OCI-LY3 (cell line): ENCODE measurements at regions not wholly inside any gene's neighbourhood (a gene's known extent, or its start where the extent isn't known, plus 50 kb on each side); places are given as distances from the start of the nearest gene placed in this dataset.

Source experiments
- H2AFZ ChIP-seq: fragments of 200-600, 300-600 bp; shearing (Covaris generic); 2 replicates; pipeline ENCODE4 v1.6.0; 2014; ENCODE audit warnings: antibody characterized with exemption, low read depth, low read length
- H3K27ac ChIP-seq: fragments of 200-600, 300-600 bp; sonication (generic); 2 replicates; pipeline ENCODE4 v1.5.1; 2014; ENCODE audit warnings: mild to moderate bottlenecking, low read length, moderate library complexity, mixed read lengths
- H3K27me3 ChIP-seq: fragments of 200-600, 300-600 bp; sonication (generic); 2 replicates; pipeline ENCODE4 v1.6.1; 2014; ENCODE audit warnings: low read depth, low read length, mixed read lengths
- H3K36me3 ChIP-seq: fragments of 200-600, 300-600 bp; sonication (generic); replicated peaks from 2 replicates; pipeline ENCODE3; 2014; ENCODE audit warnings: low read depth, low read length, mixed read lengths
- H3K4me1 ChIP-seq: fragments of 300-600, 200-600 bp; sonication (generic); 2 replicates; pipeline ENCODE4 v1.6.1; 2014; ENCODE audit warnings: low read length, mixed read lengths
- H3K4me2 ChIP-seq: fragments of 200-600, 300-600 bp; sonication (generic); 2 replicates; pipeline ENCODE4 v1.6.1; 2014; ENCODE audit warnings: low read length, mixed read lengths
- H3K4me3 ChIP-seq: fragments of 300-600, 200-600 bp; sonication (generic); 2 replicates; pipeline ENCODE4 v1.5.1; 2014; ENCODE audit warnings: antibody characterized with exemption, mild to moderate bottlenecking, low read length, moderate library complexity
- H3K79me2 ChIP-seq: fragments of 300-600, 200-600 bp; shearing (Covaris generic); 2 replicates; pipeline ENCODE4 v1.6.1; 2014; ENCODE audit warnings: mild to moderate bottlenecking, low read length, mixed read lengths
- H3K9ac ChIP-seq: fragments of 300-600, 200-600 bp; shearing (Covaris generic); 2 replicates; pipeline ENCODE4 v1.6.0; 2014; ENCODE audit warnings: mild to moderate bottlenecking, low read length, moderate library complexity
- H3K9me3 ChIP-seq: fragments of 200-600, 300-600 bp; shearing (Covaris generic); 2 replicates; pipeline ENCODE4 v1.6.1; 2014; ENCODE audit warnings: low read length, mixed read lengths; ENCODE audit not compliant: insufficient read depth
- H4K20me1 ChIP-seq: fragments of 200-600, 300-600 bp; sonication (generic); 2 replicates; pipeline ENCODE4 v1.6.1; 2016; ENCODE audit warnings: low read length, mixed read lengths; ENCODE audit not compliant: insufficient read depth
- EZH2phosphoT487 ChIP-seq: fragments of 200-600 bp; shearing (Covaris generic); IDR thresholded peaks from 2 replicates; pipeline ENCODE4 v1.6.1; 2018; ENCODE audit warnings: antibody characterized with exemption, mixed run types, low read depth
- TF ChIP-seq, protein P1 (sequence below): fragments of 200-600, 300-600 bp; sonication (generic); IDR thresholded peaks from 2 replicates; pipeline ENCODE4 v1.5.1; 2014; ENCODE audit warnings: antibody characterized with exemption, low read length, low read depth

DNA sequence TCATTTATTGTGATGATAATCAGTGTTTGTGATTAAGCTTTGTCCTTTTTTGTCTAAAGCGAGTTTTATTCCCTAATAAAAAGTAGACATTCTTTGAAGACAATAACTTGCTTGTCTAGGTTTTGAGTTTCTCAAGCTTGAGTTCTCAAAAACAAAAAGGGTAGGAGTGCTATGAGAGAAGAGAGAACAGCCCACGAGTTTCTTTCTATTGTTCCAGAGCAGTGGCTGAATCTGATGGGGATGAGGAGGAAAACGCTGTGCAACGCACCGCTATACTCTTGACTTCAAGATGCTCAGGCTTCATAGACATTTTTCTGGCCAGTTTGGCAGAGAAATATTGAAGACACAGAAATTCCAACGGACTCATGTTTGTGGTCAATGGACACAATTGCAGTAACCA, 669.8 kb upstream of the B3GALT2 start:
- Histone ChIP-seq H3K36me3 (no peaks in the 10 kb centered on the region), H3K79me2 (no peaks in the 10 kb centered on the region), H2AFZ (no peak overlapping the region), H3K9ac (no peak overlapping the region), H3K4me3 (no peak overlapping the region), H3K27ac (no peak overlapping the region), H3K27me3 (no peaks in the 10 kb centered on the region), H3K9me3 (no peaks in the 10 kb centered on the region), H3K4me1 (no peaks in the 10 kb centered on the region), H4K20me1 (no peaks in the 10 kb centered on the region), H3K4me2 (no peak overlapping the region)
- TF ChIP-seq, protein P1, sequence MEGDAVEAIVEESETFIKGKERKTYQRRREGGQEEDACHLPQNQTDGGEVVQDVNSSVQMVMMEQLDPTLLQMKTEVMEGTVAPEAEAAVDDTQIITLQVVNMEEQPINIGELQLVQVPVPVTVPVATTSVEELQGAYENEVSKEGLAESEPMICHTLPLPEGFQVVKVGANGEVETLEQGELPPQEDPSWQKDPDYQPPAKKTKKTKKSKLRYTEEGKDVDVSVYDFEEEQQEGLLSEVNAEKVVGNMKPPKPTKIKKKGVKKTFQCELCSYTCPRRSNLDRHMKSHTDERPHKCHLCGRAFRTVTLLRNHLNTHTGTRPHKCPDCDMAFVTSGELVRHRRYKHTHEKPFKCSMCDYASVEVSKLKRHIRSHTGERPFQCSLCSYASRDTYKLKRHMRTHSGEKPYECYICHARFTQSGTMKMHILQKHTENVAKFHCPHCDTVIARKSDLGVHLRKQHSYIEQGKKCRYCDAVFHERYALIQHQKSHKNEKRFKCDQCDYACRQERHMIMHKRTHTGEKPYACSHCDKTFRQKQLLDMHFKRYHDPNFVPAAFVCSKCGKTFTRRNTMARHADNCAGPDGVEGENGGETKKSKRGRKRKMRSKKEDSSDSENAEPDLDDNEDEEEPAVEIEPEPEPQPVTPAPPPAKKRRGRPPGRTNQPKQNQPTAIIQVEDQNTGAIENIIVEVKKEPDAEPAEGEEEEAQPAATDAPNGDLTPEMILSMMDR, result no peak
- TF ChIP-seq EZH2phosphoT487, result no peak

DNA sequence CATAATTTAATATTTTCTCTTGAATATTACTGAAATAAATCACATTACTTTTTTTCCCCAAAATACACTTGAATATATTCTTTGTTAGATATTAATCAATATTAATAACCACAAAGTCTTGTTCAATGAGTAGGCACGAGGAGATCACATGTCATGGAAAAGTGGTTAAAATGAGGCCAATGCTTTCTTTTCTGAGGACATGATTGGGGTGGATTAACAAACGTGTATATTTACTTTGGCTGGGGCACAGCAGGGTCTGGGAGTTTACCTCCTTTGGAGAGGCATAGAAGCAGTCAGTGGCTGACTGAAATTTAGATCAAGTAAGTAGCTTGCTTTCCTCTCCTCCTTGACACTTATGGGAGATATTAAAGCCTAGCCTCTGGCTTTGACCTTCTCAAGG, 664.3 kb upstream of the B3GALT2 start:
- Histone ChIP-seq H3K9ac (no peak overlapping the region), H3K27ac (no peak overlapping the region), H3K27me3 (no peaks in the 10 kb centered on the region), H4K20me1 (no peaks in the 10 kb centered on the region), H3K4me1 (no peaks in the 10 kb centered on the region), H3K4me3 (no peak overlapping the region), H3K4me2 (no peak overlapping the region), H3K36me3 (no peaks in the 10 kb centered on the region), H3K9me3 (no peaks in the 10 kb centered on the region), H2AFZ (no peak overlapping the region), H3K79me2 (no peaks in the 10 kb centered on the region)
- no peak for TF ChIP-seq EZH2phosphoT487
- TF ChIP-seq, protein P1, result no peak

GRCh38 chr1:193846876-193847604, 660.6 kb upstream of the B3GALT2 start:
- Histone ChIP-seq H2AFZ (no peak overlapping the region), H3K9me3 (no peaks in the 10 kb centered on the region), H3K79me2 (no peaks in the 10 kb centered on the region), H3K9ac (no peak overlapping the region), H4K20me1 (no peaks in the 10 kb centered on the region), H3K4me3 (no peak overlapping the region), H3K27me3 (no peaks in the 10 kb centered on the region), H3K36me3 (no peaks in the 10 kb centered on the region), H3K4me1 (no peaks in the 10 kb centered on the region), H3K27ac (no peak overlapping the region), H3K4me2 (no peak overlapping the region)
- TF ChIP-seq EZH2phosphoT487, result no peak
- TF ChIP-seq, protein P1, result no peak

- no peaks in the 10 kb centered on the region for H3K27me3 ChIP-seq
- TF ChIP-seq EZH2phosphoT487, result no peak
- TF ChIP-seq, protein P1, result no peak
- H3K4me1 ChIP-seq, result no peaks in the 10 kb centered on the region
- H3K27ac ChIP-seq, result no peak overlapping the region
- H3K9ac ChIP-seq, result no peak overlapping the region
- H3K4me2 ChIP-seq, result no peak overlapping the region
- H4K20me1 ChIP-seq, result no peaks in the 10 kb centered on the region
- no peak overlapping the region for H3K4me3 ChIP-seq
- no peaks in the 10 kb centered on the region for H3K9me3 ChIP-seq
- no peaks in the 10 kb centered on the region for H3K36me3 ChIP-seq
- H2AFZ ChIP-seq, result no peak overlapping the region
- no peaks in the 10 kb centered on the region for H3K79me2 ChIP-seq
Measured at GRCh38 chr1:193846411-193846810, 660.0 kb upstream of the B3GALT2 start.
